H9 (cell line): ENCODE measurements at regions not wholly inside any gene's neighbourhood (a gene's known extent, or its start where the extent isn't known, plus 50 kb on each side); places are given as distances from the start of the nearest gene placed in this dataset.

Experiments
- DNase-seq: peaks from one replicate; pipeline ENCODE4 v3.0.0-alpha.2; 2017
- H2AFZ ChIP-seq: one replicate; pipeline ENCODE4 v1.6.1; 2013; ENCODE audit warnings: mild to moderate bottlenecking, low read length, control low read depth, moderate library complexity
- H2AK5ac ChIP-seq: 2 replicates; pipeline ENCODE4 v1.6.1; 2013; ENCODE audit warnings: low read length, control low read depth, mixed read lengths; ENCODE audit not compliant: insufficient read length
- H2BK120ac ChIP-seq: one replicate; pipeline ENCODE4 v1.6.1; 2013; ENCODE audit warnings: low read depth, mild to moderate bottlenecking, low read length, control low read depth, inconsistent platforms; ENCODE audit not compliant: poor library complexity, severe bottlenecking
- H2BK12ac ChIP-seq: 2 replicates; pipeline ENCODE4 v1.6.1; 2013; ENCODE audit warnings: low read length, control low read depth, mixed read lengths, low read depth; ENCODE audit not compliant: insufficient read length
- H2BK15ac ChIP-seq: 2 replicates; pipeline ENCODE4 v1.6.1; 2013; ENCODE audit warnings: low read depth, low read length, control low read depth
- H2BK20ac ChIP-seq: one replicate; pipeline ENCODE4 v1.6.1; 2013; ENCODE audit warnings: low read depth, mild to moderate bottlenecking, low read length, control low read depth, inconsistent platforms; ENCODE audit not compliant: poor library complexity, severe bottlenecking
- H2BK5ac ChIP-seq: 2 replicates; pipeline ENCODE4 v1.6.1; 2013; ENCODE audit warnings: low read length, control low read depth, mixed read lengths; ENCODE audit not compliant: insufficient read length
- H3K14ac ChIP-seq: 2 replicates; pipeline ENCODE4 v1.6.1; 2013; ENCODE audit warnings: low read length, control low read depth; ENCODE audit not compliant: insufficient read depth
- H3K18ac ChIP-seq: 2 replicates; pipeline ENCODE4 v1.6.1; 2013; ENCODE audit warnings: low read depth, mild to moderate bottlenecking, mixed read lengths, low read length, control low read depth; ENCODE audit not compliant: insufficient read length
- H3K23ac ChIP-seq: 2 replicates; pipeline ENCODE4 v1.6.1; 2013; ENCODE audit warnings: low read length, control low read depth, mixed read lengths, low read depth; ENCODE audit not compliant: insufficient read length
- H3K23me2 ChIP-seq: 2 replicates; pipeline ENCODE4 v1.6.1; 2013; ENCODE audit warnings: low read depth, mild to moderate bottlenecking, mixed read lengths, low read length, control low read depth; ENCODE audit not compliant: insufficient read length, poor library complexity, severe bottlenecking
- H3K27ac ChIP-seq: 2 replicates; pipeline ENCODE4 v1.5.1; 2013; ENCODE audit warnings: low read length, control low read depth, mixed read lengths, low read depth; ENCODE audit not compliant: insufficient read length
- H3K27me3 ChIP-seq: 2 replicates; pipeline ENCODE4 v1.6.1; 2013; ENCODE audit warnings: low read length, control low read depth, inconsistent platforms; ENCODE audit not compliant: insufficient read depth
- H3K4ac ChIP-seq: 2 replicates; pipeline ENCODE4 v1.6.1; 2013; ENCODE audit warnings: low read depth, mild to moderate bottlenecking, control low read depth, inconsistent platforms, low read length, moderate library complexity
- H3K4me1 ChIP-seq: 2 replicates; pipeline ENCODE4 v1.6.1; 2013; ENCODE audit warnings: low read length, control low read depth, inconsistent platforms; ENCODE audit not compliant: insufficient read depth
- H3K4me2 ChIP-seq: 2 replicates; pipeline ENCODE4 v1.6.1; 2013; ENCODE audit warnings: low read length, control low read depth, mixed read lengths; ENCODE audit not compliant: insufficient read length, insufficient read depth
- H3K56ac ChIP-seq: 2 replicates; pipeline ENCODE4 v1.6.1; 2013; ENCODE audit warnings: low read depth, mild to moderate bottlenecking, mixed read lengths, low read length, control low read depth; ENCODE audit not compliant: insufficient read length
- H3K79me1 ChIP-seq: 2 replicates; pipeline ENCODE4 v1.6.1; 2013; ENCODE audit warnings: low read depth, mild to moderate bottlenecking, moderate library complexity, low read length, control low read depth, inconsistent platforms; ENCODE audit not compliant: insufficient read depth, poor library complexity, severe bottlenecking
- H3K79me2 ChIP-seq: 2 replicates; pipeline ENCODE4 v1.6.1; 2013; ENCODE audit warnings: low read length, control low read depth, inconsistent platforms; ENCODE audit not compliant: insufficient read depth
- H3K9ac ChIP-seq: 2 replicates; pipeline ENCODE4 v1.6.1; 2013; ENCODE audit warnings: low read length, control low read depth, mixed read lengths; ENCODE audit not compliant: insufficient read length; ENCODE audit errors: extremely low read depth
- H3K9me3 ChIP-seq: one replicate; pipeline ENCODE4 v1.6.1; 2013; ENCODE audit warnings: low read depth, low read length, inconsistent platforms; ENCODE audit not compliant: control insufficient read depth
- H3T11ph ChIP-seq: one replicate; pipeline ENCODE4 v1.6.1; 2013; ENCODE audit warnings: mild to moderate bottlenecking, low read length, control low read depth, inconsistent platforms
- H4K20me1 ChIP-seq: one replicate; pipeline ENCODE4 v1.6.1; 2013; ENCODE audit not compliant: control insufficient read depth, insufficient read length, insufficient read depth
- H4K5ac ChIP-seq: 2 replicates; pipeline ENCODE4 v1.6.1; 2013; ENCODE audit warnings: low read depth, mild to moderate bottlenecking, mixed read lengths, low read length, control low read depth; ENCODE audit not compliant: insufficient read length
- H4K8ac ChIP-seq: replicated peaks from 2 replicates; pipeline ENCODE4 v1.6.1; 2013; ENCODE audit warnings: low read length, control low read depth, mixed read lengths, low read depth; ENCODE audit not compliant: insufficient read length
- H4K91ac ChIP-seq: 2 replicates; pipeline ENCODE4 v1.6.1; 2013; ENCODE audit warnings: low read depth, mild to moderate bottlenecking, moderate library complexity, mixed read lengths, low read length, control low read depth; ENCODE audit not compliant: insufficient read length
- H3K27ac Mint-ChIP-seq, 3 experiments: 2 replicates in 2 of 3; 3 replicates in 1 of 3; pipeline ENCODE4 v1.8.0; 2020 to 2021; ENCODE audit warnings: mixed read lengths in 3 of 3, mild to moderate bottlenecking in 1 of 3, moderate library complexity in 1 of 3
- H3K27me3 Mint-ChIP-seq: 2 replicates; pipeline ENCODE4 v1.8.0; 2021; ENCODE audit warnings: low read depth, mild to moderate bottlenecking, moderate library complexity, mixed read lengths
- H3K36me3 Mint-ChIP-seq, 3 experiments: 2 replicates in 2 of 3; 3 replicates in 1 of 3; pipeline ENCODE4 v1.8.0; 2020 to 2021; ENCODE audit warnings: low read depth in 3 of 3, mixed read lengths in 3 of 3; ENCODE audit not compliant: insufficient read depth in 1 of 3
- H3K4me1 Mint-ChIP-seq, 2 experiments: 2 replicates each; pipeline ENCODE4 v1.8.0; 2020; ENCODE audit warnings: mixed read lengths in 2 of 2
- H3K4me3 Mint-ChIP-seq, 2 experiments: 2 replicates in 1 of 2; 3 replicates in 1 of 2; pipeline ENCODE4 v1.8.0; 2020 to 2021; ENCODE audit warnings: mild to moderate bottlenecking in 2 of 2, mixed read lengths in 2 of 2, moderate library complexity in 1 of 2
- H3K9me3 Mint-ChIP-seq, 2 experiments: 2 replicates in 1 of 2; 3 replicates in 1 of 2; pipeline ENCODE4 v1.8.0; 2020; ENCODE audit warnings: mild to moderate bottlenecking in 2 of 2, mixed read lengths in 2 of 2, moderate library complexity in 1 of 2
- WGBS: extraction: QIAGEN DNeasy Blood & Tissue Kit; methylation state at CpG from one replicate; pipeline ENCODE4 v1.1.7; 2013; ENCODE audit warnings: missing lambda C conversion rate, low lambda C conversion rate, mixed read lengths; ENCODE audit not compliant: insufficient read length; ENCODE audit errors: extremely low coverage; 5-methylcytosine and 5-hydroxymethylcytosine counted together
- TF ChIP-seq, protein P1 (sequence below): fragments of 200-600 bp; sonication (generic); conservative IDR thresholded peaks from 3 replicates; pipeline ENCODE4 v1.8.0; 2021; ENCODE audit warnings: antibody characterized with exemption, mild to moderate bottlenecking

DNA sequence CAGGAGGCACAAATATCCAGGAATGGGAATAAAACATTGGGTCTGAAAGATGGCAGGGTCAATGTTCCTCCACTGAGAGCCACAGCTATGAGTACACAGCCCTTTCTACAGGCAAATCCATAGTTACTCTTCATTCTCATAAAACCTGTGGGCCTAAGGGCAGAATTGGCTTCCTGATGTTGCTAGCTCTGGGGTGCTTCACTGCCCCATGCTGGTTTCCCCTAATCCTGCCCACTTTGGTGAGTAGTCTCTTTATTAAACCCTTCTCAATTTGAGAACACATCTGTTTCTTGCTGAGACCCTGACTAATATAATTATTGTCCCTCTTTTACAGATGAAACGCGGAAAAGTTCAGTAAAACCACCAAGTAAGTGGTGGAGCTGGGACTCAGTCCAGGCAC lies 66.3 kb upstream of the RAI14 start:
- H2BK12ac ChIP-seq, result no peak overlapping the region
- no peak overlapping the region for H4K91ac ChIP-seq
- Mint-ChIP-seq H3K27ac (no peak overlapping the region), H3K27me3 (no peaks in the 10 kb centered on the region), H3K4me1 (peaks cover 13% of the 10 kb centered on the region in 2 experiments), H3K4me3 (no peak overlapping the region), H3K9me3 (peaks cover 0 to 4% of the 10 kb centered on the region in 2 experiments; a peak in 1 of 5 replicates), H3K36me3 (peaks cover 0 to 2% (median 0%) of the 10 kb centered on the region in 3 experiments; a peak in 1 of 7 replicates)
- no peak overlapping the region for H2BK120ac ChIP-seq
- H3K27me3 ChIP-seq, result no peaks in the 10 kb centered on the region
- H3K14ac ChIP-seq, result no peak overlapping the region
- H2AK5ac ChIP-seq, result no peak overlapping the region
- H3K4ac ChIP-seq, result no peak overlapping the region
- H3K79me2 ChIP-seq, result no peaks in the 10 kb centered on the region
- H2BK5ac ChIP-seq, result no peak overlapping the region
- no peaks in the 10 kb centered on the region for H4K20me1 ChIP-seq
- no peak overlapping the region for H4K5ac ChIP-seq
- no peak overlapping the region for H3K9ac ChIP-seq
- H3K27ac ChIP-seq, result no peak overlapping the region
- no peak overlapping the region for H2AFZ ChIP-seq
- H3K4me1 ChIP-seq, result no peaks in the 10 kb centered on the region; the same call in 1 of the 2 replicates
- no peak overlapping the region for H3K23ac ChIP-seq
- H3K23me2 ChIP-seq, result no peaks in the 10 kb centered on the region
- TF ChIP-seq, protein P1, sequence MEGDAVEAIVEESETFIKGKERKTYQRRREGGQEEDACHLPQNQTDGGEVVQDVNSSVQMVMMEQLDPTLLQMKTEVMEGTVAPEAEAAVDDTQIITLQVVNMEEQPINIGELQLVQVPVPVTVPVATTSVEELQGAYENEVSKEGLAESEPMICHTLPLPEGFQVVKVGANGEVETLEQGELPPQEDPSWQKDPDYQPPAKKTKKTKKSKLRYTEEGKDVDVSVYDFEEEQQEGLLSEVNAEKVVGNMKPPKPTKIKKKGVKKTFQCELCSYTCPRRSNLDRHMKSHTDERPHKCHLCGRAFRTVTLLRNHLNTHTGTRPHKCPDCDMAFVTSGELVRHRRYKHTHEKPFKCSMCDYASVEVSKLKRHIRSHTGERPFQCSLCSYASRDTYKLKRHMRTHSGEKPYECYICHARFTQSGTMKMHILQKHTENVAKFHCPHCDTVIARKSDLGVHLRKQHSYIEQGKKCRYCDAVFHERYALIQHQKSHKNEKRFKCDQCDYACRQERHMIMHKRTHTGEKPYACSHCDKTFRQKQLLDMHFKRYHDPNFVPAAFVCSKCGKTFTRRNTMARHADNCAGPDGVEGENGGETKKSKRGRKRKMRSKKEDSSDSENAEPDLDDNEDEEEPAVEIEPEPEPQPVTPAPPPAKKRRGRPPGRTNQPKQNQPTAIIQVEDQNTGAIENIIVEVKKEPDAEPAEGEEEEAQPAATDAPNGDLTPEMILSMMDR, result no peak
- no peaks in the 10 kb centered on the region for H3K9me3 ChIP-seq
- H3K79me1 ChIP-seq, result no peaks in the 10 kb centered on the region
- H3K4me2 ChIP-seq, result no peak overlapping the region
- H2BK20ac ChIP-seq, result no peak overlapping the region
- no peak overlapping the region for H3K18ac ChIP-seq
- H3K56ac ChIP-seq, result no peak overlapping the region
- DNase-seq, result no peak
- no peak overlapping the region for H3T11ph ChIP-seq
- WGBS, result no CpG with 5 or more reads among the region's 2 CpGs
- no peak overlapping the region for H4K8ac ChIP-seq
- no peak overlapping the region for H2BK15ac ChIP-seq
